Activated naive CD4-positive, alpha-beta T cell treated with anti-CD3 and anti-CD28 coated beads, Interleukin-2, amount 10 ng/mL, durations not matched to agents 7 days and 5 days (primary cell): ENCODE measurements at regions not wholly inside any gene's neighbourhood (a gene's known extent, or its start where the extent isn't known, plus 50 kb on each side); places are given as distances from the start of the nearest gene placed in this dataset.
"Not testable (repeated sequence)": the region's sequence is repeated elsewhere in the genome, so short reads cannot be mapped to it uniquely, and the experiment has no call there.

Experiments used
- CTCF ChIA-PET: fragments of 350-600 bp; sonication (Branson Sonifier 250); formaldehyde crosslinking; loops from one replicate; lab custom pipeline; 2021; ENCODE audit warnings: antibody characterized with exemption; lab: Charles Lee
- DNase-seq: peaks from one replicate; pipeline ENCODE4 v3.0.0-alpha.2; 2020
- H3K27ac Mint-ChIP-seq: one replicate; pipeline ENCODE4 v1.8.0; 2021; ENCODE audit warnings: mild to moderate bottlenecking, moderate library complexity, mixed read lengths
- H3K27me3 Mint-ChIP-seq: one replicate; pipeline ENCODE4 v1.8.0; 2021; ENCODE audit warnings: mild to moderate bottlenecking, mixed read lengths
- H3K36me3 Mint-ChIP-seq: one replicate; pipeline ENCODE4 v1.8.0; 2021; ENCODE audit warnings: mixed read lengths
- H3K4me1 Mint-ChIP-seq: one replicate; pipeline ENCODE4 v1.8.0; 2021; ENCODE audit warnings: mixed read lengths
- H3K4me3 Mint-ChIP-seq: one replicate; pipeline ENCODE4 v1.8.0; 2021; ENCODE audit warnings: mild to moderate bottlenecking, moderate library complexity, mixed read lengths
- H3K9me3 Mint-ChIP-seq: one replicate; pipeline ENCODE4 v1.8.0; 2021; ENCODE audit warnings: mixed read lengths

DNA sequence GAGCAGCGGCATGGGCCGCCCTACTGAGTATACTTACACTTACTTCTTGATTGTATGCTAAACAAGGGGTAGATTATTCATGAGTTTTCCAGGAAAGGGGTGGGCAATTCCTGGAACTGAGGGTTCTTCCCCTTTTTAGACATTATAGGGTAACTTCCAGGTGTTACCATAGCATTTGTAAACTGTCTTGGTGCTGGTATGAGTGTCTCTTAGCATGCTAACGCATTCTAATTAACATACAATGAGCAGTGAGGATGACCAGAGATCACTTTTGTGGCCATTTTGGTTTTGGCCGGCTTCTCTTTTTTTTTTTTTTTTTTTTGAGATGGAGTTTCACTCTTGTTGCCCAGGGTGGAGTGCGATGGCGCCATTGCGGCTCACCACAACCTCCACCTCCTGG is 491.8 kb upstream of the AUTS2 start:
- H3K4me3 Mint-ChIP-seq, H3K27me3 Mint-ChIP-seq, DNase-seq, CTCF ChIA-PET, H3K4me1 Mint-ChIP-seq, H3K36me3 Mint-ChIP-seq, H3K27ac Mint-ChIP-seq: not testable (repeated sequence)
- peaks cover 40% of the 10 kb centered on the region for H3K9me3 Mint-ChIP-seq

GRCh38 chr7:69106946-69107345 is 491.3 kb upstream of the AUTS2 start:
- H3K4me3 Mint-ChIP-seq, H3K36me3 Mint-ChIP-seq, DNase-seq, H3K4me1 Mint-ChIP-seq, CTCF ChIA-PET, H3K27ac Mint-ChIP-seq, H3K27me3 Mint-ChIP-seq: not testable (repeated sequence)
- H3K9me3 Mint-ChIP-seq = peaks cover 35% of the 10 kb centered on the region

GRCh38 chr7:69108097-69108496 is 490.2 kb upstream of the AUTS2 start:
- CTCF ChIA-PET = no interaction called here
- no peak for DNase-seq
- Mint-ChIP-seq H3K4me3 (no peak overlapping the region), H3K9me3 (peaks cover 33% of the 10 kb centered on the region), H3K4me1 (no peaks in the 10 kb centered on the region), H3K27ac (no peak overlapping the region), H3K27me3 (no peaks in the 10 kb centered on the region), H3K36me3 (no peaks in the 10 kb centered on the region)

- peaks cover 33% of the 10 kb centered on the region for H3K9me3 Mint-ChIP-seq
- no peak for DNase-seq
- CTCF ChIA-PET = no interaction called here
- H3K36me3 Mint-ChIP-seq = no peaks in the 10 kb centered on the region
- H3K4me3 Mint-ChIP-seq = no peak overlapping the region
- no peaks in the 10 kb centered on the region for H3K4me1 Mint-ChIP-seq
- no peak overlapping the region for H3K27ac Mint-ChIP-seq
- H3K27me3 Mint-ChIP-seq = no peaks in the 10 kb centered on the region
Observed at GRCh38 chr7:69109246-69109645, 489.0 kb upstream of the AUTS2 start.

DNA sequence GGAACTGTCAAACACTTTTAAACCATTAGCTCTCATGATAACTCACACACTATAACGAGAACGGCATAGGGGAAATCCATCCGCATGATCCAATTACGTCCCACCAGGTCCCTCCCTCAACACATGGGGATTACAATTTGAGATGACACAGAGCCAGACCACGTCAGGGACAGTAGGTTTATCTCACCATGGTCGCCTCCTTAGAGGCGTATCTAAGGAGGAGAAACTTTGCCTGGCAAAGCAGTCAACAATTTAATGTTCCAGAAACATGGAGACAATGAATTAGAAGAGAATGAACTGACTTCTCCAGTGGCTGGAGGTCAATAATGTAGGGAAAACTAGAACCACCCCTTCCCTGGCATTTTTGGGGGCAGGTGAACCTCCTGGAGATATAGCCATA is 488.4 kb upstream of the AUTS2 start:
- no peaks in the 10 kb centered on the region for H3K4me1 Mint-ChIP-seq
- DNase-seq = no peak
- H3K27ac Mint-ChIP-seq = no peak overlapping the region
- H3K4me3 Mint-ChIP-seq = no peak overlapping the region
- H3K9me3 Mint-ChIP-seq = peaks cover 27% of the 10 kb centered on the region
- CTCF ChIA-PET = no interaction called here
- no peaks in the 10 kb centered on the region for H3K27me3 Mint-ChIP-seq
- H3K36me3 Mint-ChIP-seq = no peaks in the 10 kb centered on the region

- H3K4me3 Mint-ChIP-seq = no peak overlapping the region
- H3K9me3 Mint-ChIP-seq = peaks cover 24% of the 10 kb centered on the region
Observed at GRCh38 chr7:69110450-69111050, 487.7 kb upstream of the AUTS2 start.

DNA sequence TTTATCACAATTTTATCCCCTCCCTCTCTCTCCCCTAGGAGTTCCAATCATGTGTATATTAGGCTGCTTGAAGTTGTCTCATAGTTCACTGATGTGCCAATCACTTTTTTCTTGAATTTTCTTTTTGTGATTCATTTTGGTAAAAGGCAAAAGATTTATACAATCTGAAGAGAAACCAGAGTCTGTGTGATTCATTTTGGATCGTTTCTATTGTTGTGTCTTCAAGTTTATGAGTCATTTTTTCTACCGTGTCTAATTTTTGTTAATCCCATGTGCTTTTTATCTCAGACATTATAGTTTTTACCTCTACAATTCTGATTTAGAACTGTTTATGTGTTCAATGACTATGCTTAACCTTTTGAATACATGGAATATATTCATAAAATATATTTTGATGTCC is 483.9 kb upstream of the AUTS2 start:
- no peak overlapping the region for H3K27ac Mint-ChIP-seq
- peaks cover 8% of the 10 kb centered on the region for H3K9me3 Mint-ChIP-seq
- DNase-seq = no peak
- no peaks in the 10 kb centered on the region for H3K36me3 Mint-ChIP-seq
- CTCF ChIA-PET = no interaction called here
- H3K4me1 Mint-ChIP-seq = no peaks in the 10 kb centered on the region
- H3K27me3 Mint-ChIP-seq = no peaks in the 10 kb centered on the region
- H3K4me3 Mint-ChIP-seq = no peak overlapping the region

More at GRCh38 chr7:69110450-69111050, 487.7 kb upstream of the AUTS2 start:
- Mint-ChIP-seq H3K4me1 (no peaks in the 10 kb centered on the region), H3K36me3 (no peaks in the 10 kb centered on the region), H3K27ac (no peak overlapping the region), H3K27me3 (no peaks in the 10 kb centered on the region)
- no peak for DNase-seq
- CTCF ChIA-PET = no interaction called here

GRCh38 chr7:69115788-69116187 is 482.5 kb upstream of the AUTS2 start:
- H3K27ac Mint-ChIP-seq = no peak overlapping the region
- H3K4me1 Mint-ChIP-seq = no peaks in the 10 kb centered on the region
- CTCF ChIA-PET = no interaction called here
- H3K9me3 Mint-ChIP-seq = peaks cover 3% of the 10 kb centered on the region
- H3K27me3 Mint-ChIP-seq = no peaks in the 10 kb centered on the region
- H3K36me3 Mint-ChIP-seq = no peaks in the 10 kb centered on the region
- H3K4me3 Mint-ChIP-seq = no peak overlapping the region
- DNase-seq = no peak

DNA sequence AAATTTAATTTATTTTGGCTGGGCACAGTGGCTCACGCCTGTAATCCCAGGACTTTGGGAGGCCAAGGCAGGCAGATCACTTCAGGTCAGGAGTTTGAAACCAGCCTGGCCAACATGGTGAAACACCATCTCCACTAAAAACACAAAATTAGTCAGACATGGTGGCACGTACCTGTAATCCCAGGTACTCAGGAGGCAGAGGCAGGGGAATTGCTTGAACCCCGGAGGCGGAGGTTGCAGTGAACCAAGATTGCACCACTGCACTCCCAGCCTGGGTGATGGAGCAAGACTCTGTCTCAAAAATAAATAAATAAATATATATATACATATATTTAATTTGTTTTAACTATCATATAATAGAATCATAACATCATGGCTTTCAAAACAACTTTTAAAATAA is 482.1 kb upstream of the AUTS2 start:
- H3K27ac Mint-ChIP-seq, H3K4me3 Mint-ChIP-seq, H3K27me3 Mint-ChIP-seq, H3K9me3 Mint-ChIP-seq, H3K36me3 Mint-ChIP-seq, DNase-seq, CTCF ChIA-PET, H3K4me1 Mint-ChIP-seq: not testable (repeated sequence)

DNA sequence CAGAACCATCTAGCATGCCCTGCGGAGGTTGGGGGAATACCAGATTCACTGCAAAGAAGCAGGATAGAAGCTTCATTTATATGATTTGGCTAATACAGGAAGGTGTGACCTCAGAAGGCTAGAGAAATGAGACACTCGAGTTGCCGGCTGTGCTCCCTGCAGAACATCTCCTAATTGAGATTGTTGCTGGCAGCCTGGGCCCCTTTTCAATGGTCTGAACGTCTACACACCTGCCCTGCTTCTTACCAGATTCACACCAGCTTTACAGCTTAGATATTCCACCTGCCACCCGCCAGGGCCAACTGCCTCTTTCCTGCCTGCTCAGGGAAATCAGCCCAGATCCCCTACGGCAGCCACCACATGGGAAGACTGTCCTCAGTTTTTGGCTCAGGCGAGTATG is 475.3 kb upstream of the AUTS2 start:
- no peak overlapping the region for H3K4me3 Mint-ChIP-seq
- CTCF ChIA-PET = no interaction called here
- DNase-seq = no peak
- no peaks in the 10 kb centered on the region for H3K27me3 Mint-ChIP-seq
- H3K9me3 Mint-ChIP-seq = peaks cover 7% of the 10 kb centered on the region
- no peak overlapping the region for H3K27ac Mint-ChIP-seq
- H3K36me3 Mint-ChIP-seq = no peaks in the 10 kb centered on the region
- no peaks in the 10 kb centered on the region for H3K4me1 Mint-ChIP-seq

GRCh38 chr7:69126896-69127479 is 471.3 kb upstream of the AUTS2 start:
- Mint-ChIP-seq H3K4me1 (no peaks in the 10 kb centered on the region), H3K36me3 (no peaks in the 10 kb centered on the region), H3K27me3 (no peaks in the 10 kb centered on the region), H3K9me3 (peaks cover 8% of the 10 kb centered on the region), H3K4me3 (no peak overlapping the region), H3K27ac (no peak overlapping the region)
- CTCF ChIA-PET = no interaction called here
- DNase-seq = no peak

DNA sequence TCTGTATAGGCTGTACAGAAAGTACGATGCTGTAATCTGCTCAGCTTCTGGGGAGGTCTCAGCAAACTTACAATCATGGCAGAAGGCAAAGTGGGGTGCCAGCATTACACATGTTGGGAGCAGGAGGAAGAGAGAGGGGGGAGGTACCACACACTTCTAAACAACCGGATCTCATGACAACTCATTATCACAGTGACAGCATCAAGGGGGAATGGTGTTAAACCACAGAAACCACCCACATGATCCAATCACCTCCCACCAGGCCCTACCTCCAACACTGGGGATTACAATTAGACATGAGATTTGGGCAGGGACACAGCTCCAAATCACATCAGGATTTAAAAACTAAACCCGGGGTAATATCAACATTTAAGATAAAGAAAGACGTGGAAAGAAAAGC is 468.8 kb upstream of the AUTS2 start:
- DNase-seq = no peak
- Mint-ChIP-seq H3K9me3 (peaks cover 7% of the 10 kb centered on the region), H3K27me3 (no peaks in the 10 kb centered on the region), H3K36me3 (no peaks in the 10 kb centered on the region), H3K27ac (no peak overlapping the region), H3K4me1 (no peaks in the 10 kb centered on the region), H3K4me3 (no peak overlapping the region)
- CTCF ChIA-PET = no interaction called here

DNA sequence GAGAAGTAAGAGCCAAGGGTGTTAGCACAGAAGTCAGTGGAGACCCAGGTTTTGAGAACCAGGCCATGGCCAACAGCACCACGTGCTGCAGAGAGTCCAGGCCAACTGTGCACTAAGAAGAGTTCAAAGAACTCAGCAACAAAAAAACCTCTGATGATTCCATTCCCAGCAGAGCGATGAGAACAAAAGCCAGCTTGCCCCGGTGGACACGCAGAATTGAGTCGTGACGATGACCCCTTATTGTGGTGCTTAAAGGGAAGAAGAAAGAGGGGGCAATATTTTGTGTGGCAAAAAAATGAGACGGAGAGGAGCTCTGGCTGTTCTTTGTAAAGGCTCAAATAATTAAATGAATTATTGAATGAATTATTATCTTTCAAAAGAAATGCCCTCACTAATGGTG is 468.3 kb upstream of the AUTS2 start:
- no peaks in the 10 kb centered on the region for H3K27me3 Mint-ChIP-seq
- no peak overlapping the region for H3K4me3 Mint-ChIP-seq
- no peaks in the 10 kb centered on the region for H3K36me3 Mint-ChIP-seq
- no peaks in the 10 kb centered on the region for H3K4me1 Mint-ChIP-seq
- DNase-seq = no peak
- CTCF ChIA-PET = no interaction called here
- no peak overlapping the region for H3K27ac Mint-ChIP-seq
- peaks cover 3% of the 10 kb centered on the region for H3K9me3 Mint-ChIP-seq

DNA sequence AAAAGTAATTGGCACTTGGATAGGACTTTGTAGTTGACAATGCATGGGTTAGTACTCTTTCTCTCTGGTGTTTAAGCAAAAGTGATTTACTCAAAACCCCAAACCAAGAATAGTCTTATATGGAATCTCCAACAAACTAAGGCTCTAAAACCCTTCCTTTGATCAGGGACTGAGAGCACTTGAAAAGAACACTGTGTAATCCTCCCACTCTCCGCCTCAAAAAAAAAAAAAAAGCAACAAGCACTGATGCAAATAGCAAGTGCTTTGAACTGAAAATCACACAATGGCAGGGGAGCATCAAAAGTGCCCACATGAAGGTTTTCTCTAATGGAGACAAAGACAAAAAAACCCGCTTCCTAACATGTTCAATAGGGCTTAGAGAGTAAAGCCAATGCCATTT is 467.9 kb upstream of the AUTS2 start:
- CTCF ChIA-PET = no interaction called here
- no peak for DNase-seq
- no peaks in the 10 kb centered on the region for H3K36me3 Mint-ChIP-seq

GRCh38 chr7:69134316-69134715 is 464.0 kb upstream of the AUTS2 start:
- peaks cover 10% of the 10 kb centered on the region for H3K9me3 Mint-ChIP-seq
- DNase-seq = no peak
- no peaks in the 10 kb centered on the region for H3K36me3 Mint-ChIP-seq
- CTCF ChIA-PET = no interaction called here
- H3K4me3 Mint-ChIP-seq = no peak overlapping the region
- H3K27ac Mint-ChIP-seq = no peak overlapping the region
- no peaks in the 10 kb centered on the region for H3K4me1 Mint-ChIP-seq
- H3K27me3 Mint-ChIP-seq = no peaks in the 10 kb centered on the region

More for the DNA sequence above, 467.9 kb upstream of the AUTS2 start:
- Mint-ChIP-seq H3K9me3 (peaks cover 2% of the 10 kb centered on the region), H3K4me1 (no peaks in the 10 kb centered on the region), H3K27me3 (no peaks in the 10 kb centered on the region), H3K4me3 (no peak overlapping the region), H3K27ac (no peak overlapping the region)
